ENCODE measurements at regions not wholly inside any gene's neighbourhood (a gene's known extent, or its start where the extent isn't known, plus 50 kb on each side); places are given as distances from the start of the nearest gene placed in this dataset.
"Not testable (repeated sequence)": the region's sequence is repeated elsewhere in the genome, so short reads cannot be mapped to it uniquely, and the experiment has no call there.

- not testable (repeated sequence) for DNase-seq (ENCODE audit: low spot score)
These were observed 137.8 kb upstream of the LCORL start for GRCh38 chr4:18159117-18159912.

GRCh38 chr4:18155067-18156041 is 133.8 kb upstream of the LCORL start:
- peak; percentile 78 for DNase-seq (ENCODE audit: low spot score)

DNA sequence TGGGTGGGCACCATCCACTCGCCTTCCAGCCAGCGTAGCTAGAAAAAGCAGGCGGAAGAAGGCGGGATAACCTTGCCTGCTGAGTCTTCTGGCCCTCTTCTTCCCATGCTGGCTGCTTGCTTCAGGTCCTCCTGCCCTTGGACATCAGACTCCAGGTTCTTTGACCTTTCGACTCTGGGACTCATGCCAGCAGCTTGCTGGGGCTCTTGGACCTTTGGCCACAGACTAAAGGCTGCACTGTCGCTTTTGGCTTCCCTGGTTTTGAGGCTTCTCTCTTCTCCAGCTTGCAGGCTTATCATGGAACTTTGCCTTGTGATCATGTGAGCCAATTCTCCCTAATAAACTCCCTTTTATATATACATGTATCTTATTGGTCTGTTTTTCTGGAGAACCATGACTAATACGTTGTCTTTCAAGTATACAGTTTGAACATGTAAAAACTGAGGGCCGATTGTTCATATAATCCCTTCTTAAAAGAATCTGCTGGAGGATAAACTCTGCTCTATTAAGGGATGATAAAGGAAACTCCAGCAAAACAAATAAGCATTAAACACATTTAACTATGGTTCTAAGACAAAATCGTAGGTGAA is 116.6 kb upstream of the LCORL start:
- DNase-seq (ENCODE audit: low spot score) = no peak

DNA sequence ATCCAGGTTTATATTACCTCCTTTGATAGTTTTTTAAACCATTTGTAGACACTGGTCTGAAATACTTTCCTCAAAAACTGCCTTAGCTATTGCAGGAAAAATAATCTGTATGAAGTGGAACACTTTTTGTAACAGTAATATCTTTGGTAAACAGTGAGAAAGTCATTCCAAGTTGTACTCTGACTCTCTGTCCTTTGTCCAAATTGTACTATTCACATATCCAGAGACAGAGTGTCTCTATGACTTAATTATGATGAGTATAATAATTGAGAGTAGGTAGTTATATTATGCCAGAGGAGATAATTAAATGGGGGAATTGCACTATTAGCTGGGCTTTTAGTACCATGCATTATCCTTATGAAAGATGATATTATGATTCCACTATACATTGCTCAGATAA is 112.6 kb upstream of the LCORL start:
- no peak for DNase-seq (ENCODE audit: low spot score)

DNA sequence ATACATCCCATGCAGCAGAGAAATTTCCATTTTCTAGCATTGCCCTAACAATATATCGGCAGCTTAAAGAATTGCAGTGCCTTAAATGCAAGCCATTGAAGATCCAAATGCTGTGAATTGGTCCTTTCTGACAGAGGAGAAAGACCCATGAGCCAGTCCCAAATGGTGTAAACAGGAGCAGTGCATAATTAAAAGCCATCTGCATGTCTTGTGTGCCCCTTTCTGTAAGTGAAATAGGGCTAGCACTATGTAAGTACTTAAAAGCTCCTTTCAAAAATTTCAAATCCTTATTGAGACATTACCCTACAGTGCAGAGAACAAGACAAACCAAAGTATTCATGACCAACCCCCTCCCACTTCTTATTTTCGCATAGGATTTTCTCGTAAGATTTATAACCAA is 108.7 kb upstream of the LCORL start:
- no peak for DNase-seq (ENCODE audit: low spot score)

DNA sequence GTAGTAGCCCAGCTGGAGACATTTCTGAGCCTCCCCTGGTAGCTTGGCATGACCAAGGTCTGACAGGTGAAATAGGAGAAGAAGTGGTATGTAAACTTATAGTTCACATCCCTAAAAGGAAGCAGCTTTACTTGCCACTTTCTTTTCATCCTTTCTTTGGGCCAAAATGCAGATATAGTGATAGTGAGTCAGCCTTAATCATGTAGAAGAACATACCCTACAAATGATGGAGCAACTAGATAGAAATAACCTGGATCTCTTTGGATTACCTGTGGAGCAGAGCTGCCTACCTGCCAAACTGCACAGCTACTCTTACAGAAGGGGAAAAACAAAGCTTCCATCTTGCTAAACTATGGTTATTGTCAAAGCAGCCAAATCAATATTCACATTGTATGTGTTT is 106.7 kb upstream of the LCORL start:
- DNase-seq (ENCODE audit: low spot score) = no peak

DNA sequence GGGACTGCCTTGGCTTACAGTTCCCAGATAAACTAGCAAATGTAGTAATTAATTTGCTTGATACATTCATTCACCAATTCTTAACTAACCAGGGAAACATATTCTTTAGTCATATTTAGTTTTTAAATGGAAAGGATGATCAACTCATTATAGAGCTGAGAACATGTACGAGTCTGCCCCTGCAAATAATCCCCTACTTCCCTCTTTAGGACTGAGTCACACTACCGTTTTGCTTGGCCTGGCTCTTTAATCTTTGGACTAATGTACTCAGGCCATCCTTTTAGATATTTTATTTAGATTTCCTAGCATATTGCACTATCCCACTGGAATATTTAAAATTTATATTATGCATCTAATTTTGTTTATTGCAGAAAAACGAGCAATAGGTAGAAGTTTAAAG is 105.5 kb upstream of the LCORL start:
- DNase-seq (ENCODE audit: low spot score) = no peak

- DNase-seq (ENCODE audit: low spot score) = no peak
These were observed 92.3 kb upstream of the LCORL start for GRCh38 chr4:18113710-18114331.

- DNase-seq (ENCODE audit: low spot score) = no peak
These were observed 89.5 kb upstream of the LCORL start for GRCh38 chr4:18111081-18111480.

GRCh38 chr4:18110099-18110498 is 88.5 kb upstream of the LCORL start:
- DNase-seq (ENCODE audit: low spot score) = no peak

- DNase-seq (ENCODE audit: low spot score) = no peak
These were observed 88.1 kb upstream of the LCORL start for GRCh38 chr4:18109676-18110075.

DNA sequence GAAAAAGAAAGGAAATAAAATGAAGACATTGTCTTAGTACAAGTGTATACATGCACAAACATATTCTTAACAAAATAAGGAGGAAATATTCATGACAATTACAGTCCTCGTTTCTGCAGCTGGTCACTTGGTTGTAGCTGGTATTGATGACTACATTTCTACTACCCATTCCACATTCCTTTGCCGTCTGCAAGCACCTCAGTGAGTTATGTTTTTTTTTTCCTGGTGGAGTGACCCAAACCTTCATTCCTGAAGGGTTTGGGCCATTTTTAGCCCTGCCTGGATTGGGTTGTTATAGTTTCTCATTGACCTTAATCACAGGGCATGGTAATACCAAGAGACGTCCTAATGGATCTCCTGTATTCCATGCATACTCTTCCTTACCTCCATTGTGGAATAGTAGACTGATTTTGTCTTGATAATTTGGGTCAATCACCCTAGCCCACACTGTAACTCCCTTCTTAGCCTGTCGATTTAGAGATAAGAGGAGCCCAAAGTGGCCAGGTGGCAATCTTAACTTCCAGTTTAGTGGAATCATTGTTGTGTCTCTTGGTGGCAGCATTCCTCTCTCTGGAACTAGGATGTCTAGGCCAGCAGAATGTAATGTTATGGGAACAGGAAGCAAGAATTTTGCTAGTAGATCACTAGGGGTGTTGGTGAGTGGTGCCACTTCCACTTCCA is 86.4 kb upstream of the LCORL start:
- not testable (repeated sequence) for DNase-seq (ENCODE audit: low spot score)

GRCh38 chr4:18106620-18107019 is 85.1 kb upstream of the LCORL start:
- no peak for DNase-seq (ENCODE audit: low spot score)

- DNase-seq (ENCODE audit: low spot score) = no peak
These were observed 83.8 kb upstream of the LCORL start for GRCh38 chr4:18105030-18106011.

- no peak for DNase-seq (ENCODE audit: low spot score)
These were observed 82.5 kb upstream of the LCORL start for GRCh38 chr4:18103876-18104605.

GRCh38 chr4:18100657-18101056 is 79.1 kb upstream of the LCORL start:
- no peak for DNase-seq (ENCODE audit: low spot score)

DNA sequence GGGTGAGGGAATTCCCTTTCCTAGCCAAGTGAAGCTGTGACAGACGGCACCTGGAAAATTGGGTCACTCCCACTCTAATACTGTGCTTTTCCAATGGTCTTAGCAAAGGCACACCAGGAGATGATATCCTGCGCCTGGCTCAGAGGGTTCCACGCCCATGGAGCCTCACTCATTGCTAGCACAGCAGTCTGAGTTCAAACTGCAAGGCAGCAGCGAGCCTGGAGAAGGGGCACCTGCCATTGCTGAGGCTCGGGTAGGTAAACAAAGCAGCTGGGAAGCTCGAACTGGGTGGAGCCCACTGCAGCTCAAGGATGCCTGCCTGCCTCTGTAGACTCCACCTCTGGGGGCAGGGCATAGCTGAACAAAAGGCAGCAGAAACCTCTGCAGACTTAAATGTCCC is 68.9 kb upstream of the LCORL start:
- DNase-seq (ENCODE audit: low spot score) = not testable (repeated sequence)

- no peak for DNase-seq (ENCODE audit: low spot score)
These were observed 60.7 kb upstream of the LCORL start for GRCh38 chr4:18082236-18082635.

DNA sequence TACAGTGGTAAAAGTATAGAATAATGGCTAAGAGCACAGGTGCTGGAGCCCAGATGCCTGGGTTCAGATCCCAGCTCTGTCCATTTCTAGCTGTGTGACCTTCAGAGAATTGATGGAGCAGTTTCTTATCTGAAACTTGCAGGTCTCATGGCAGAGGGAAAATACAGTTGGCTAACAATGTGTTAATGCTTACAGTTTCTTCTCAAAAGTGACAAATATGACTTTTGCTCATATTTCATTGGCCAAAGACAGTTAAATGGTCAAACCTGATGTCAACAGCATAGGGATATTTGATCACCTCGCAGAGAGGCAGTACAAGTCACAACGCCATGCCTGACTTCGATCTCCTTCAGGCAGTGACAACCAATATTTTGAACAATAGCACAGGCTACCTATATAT is 60.2 kb upstream of the LCORL start:
- no peak for DNase-seq (ENCODE audit: low spot score)

GRCh38 chr4:18077808-18078207 is 56.3 kb upstream of the LCORL start:
- DNase-seq (ENCODE audit: low spot score) = peak; percentile 21
